GM12864 (cell line): ENCODE measurements at regions not wholly inside any gene's neighbourhood (a gene's known extent, or its start where the extent isn't known, plus 50 kb on each side); places are given as distances from the start of the nearest gene placed in this dataset.
"Not testable (repeated sequence)": the region's sequence is repeated elsewhere in the genome, so short reads cannot be mapped to it uniquely, and the experiment has no call there.

ENCODE experiments used
- DNase-seq: peaks from one replicate; pipeline ENCODE4 v3.0.0-alpha.2; 2011; ENCODE audit warnings: low read depth
- H3K4me3 ChIP-seq: 2 replicates; pipeline ENCODE4 v1.5.1; 2011; ENCODE audit warnings: mild to moderate bottlenecking, low read depth, low read length, control low read depth
- TF ChIP-seq, protein P1 (sequence below): IDR thresholded peaks from 2 replicates; pipeline ENCODE4 v1.5.1; 2011; ENCODE audit warnings: low read depth, mild to moderate bottlenecking, moderate library complexity, low read length, control low read depth, inconsistent platforms; ENCODE audit errors: missing control alignments

- DNase-seq = no peak
- TF ChIP-seq, protein P1, sequence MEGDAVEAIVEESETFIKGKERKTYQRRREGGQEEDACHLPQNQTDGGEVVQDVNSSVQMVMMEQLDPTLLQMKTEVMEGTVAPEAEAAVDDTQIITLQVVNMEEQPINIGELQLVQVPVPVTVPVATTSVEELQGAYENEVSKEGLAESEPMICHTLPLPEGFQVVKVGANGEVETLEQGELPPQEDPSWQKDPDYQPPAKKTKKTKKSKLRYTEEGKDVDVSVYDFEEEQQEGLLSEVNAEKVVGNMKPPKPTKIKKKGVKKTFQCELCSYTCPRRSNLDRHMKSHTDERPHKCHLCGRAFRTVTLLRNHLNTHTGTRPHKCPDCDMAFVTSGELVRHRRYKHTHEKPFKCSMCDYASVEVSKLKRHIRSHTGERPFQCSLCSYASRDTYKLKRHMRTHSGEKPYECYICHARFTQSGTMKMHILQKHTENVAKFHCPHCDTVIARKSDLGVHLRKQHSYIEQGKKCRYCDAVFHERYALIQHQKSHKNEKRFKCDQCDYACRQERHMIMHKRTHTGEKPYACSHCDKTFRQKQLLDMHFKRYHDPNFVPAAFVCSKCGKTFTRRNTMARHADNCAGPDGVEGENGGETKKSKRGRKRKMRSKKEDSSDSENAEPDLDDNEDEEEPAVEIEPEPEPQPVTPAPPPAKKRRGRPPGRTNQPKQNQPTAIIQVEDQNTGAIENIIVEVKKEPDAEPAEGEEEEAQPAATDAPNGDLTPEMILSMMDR = no peak
- H3K4me3 ChIP-seq = no peak overlapping the region
Observed at GRCh38 chr13:63774133-63774532, 2358.5 kb upstream of the PCDH20 start.

- TF ChIP-seq, protein P1 = no peak
- DNase-seq = no peak
- no peak overlapping the region for H3K4me3 ChIP-seq
Observed at GRCh38 chr13:63773476-63773875, 2357.8 kb upstream of the PCDH20 start.

DNA sequence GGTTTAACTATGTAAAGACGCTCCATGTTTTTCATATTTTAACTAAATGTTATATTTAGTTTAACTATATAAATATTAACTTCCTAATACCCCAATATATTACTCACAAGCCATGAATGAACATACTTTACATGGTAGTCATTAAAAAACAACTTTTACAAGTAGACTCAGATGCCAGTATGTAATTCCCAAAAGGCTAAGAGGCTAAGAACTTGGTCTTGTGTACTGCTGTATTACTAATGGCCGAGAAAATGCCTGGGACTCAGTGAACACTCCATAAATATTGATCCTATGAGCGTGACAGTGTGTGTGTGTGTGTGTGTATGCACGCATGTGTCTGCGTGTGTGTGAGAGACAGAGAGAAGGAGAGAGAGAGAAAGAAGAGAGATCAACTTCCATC lies 2342.0 kb upstream of the PCDH20 start:
- DNase-seq, H3K4me3 ChIP-seq: not testable (repeated sequence)

DNA sequence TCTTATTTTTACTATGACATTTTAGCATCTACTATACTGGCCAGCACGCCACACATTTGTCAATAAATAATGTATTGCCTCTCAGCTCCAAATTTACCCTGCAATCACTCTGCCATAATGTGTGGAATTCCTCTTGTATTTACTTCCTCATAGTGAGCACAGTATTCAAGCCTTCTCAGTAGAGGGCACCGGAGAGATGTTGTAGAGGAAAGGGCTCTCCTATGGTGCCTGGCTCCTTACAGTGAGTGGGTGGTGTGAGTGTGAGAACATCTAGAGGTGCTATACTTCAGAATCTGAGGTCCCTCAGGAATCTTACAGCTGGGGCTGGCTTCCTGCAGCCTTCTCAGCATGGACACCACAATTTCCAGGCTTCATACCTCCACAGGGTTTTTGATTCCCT lies 2334.2 kb upstream of the PCDH20 start:
- not testable (repeated sequence) for H3K4me3 ChIP-seq, DNase-seq

DNA sequence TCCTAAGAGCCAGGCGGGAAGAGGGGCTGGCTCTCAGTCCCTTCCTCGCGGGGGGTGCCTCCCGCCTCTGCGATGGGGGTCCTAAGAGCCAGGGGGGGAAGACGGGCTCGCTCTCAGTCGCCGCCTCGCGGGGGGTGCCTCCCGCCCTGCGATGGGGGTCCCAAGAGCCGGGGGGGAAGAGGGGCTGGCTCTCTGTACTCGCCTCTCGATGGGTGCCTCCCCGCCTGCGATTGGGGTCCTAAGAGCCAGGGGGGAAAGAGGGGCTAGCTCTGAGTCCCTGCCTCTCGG lies 2326.1 kb upstream of the PCDH20 start:
- not testable (repeated sequence) for DNase-seq, H3K4me3 ChIP-seq

- no peak for DNase-seq
- TF ChIP-seq, protein P1 = no peak
- H3K4me3 ChIP-seq = no peak overlapping the region
Observed at GRCh38 chr13:63741029-63741813, 2325.6 kb upstream of the PCDH20 start.

DNA sequence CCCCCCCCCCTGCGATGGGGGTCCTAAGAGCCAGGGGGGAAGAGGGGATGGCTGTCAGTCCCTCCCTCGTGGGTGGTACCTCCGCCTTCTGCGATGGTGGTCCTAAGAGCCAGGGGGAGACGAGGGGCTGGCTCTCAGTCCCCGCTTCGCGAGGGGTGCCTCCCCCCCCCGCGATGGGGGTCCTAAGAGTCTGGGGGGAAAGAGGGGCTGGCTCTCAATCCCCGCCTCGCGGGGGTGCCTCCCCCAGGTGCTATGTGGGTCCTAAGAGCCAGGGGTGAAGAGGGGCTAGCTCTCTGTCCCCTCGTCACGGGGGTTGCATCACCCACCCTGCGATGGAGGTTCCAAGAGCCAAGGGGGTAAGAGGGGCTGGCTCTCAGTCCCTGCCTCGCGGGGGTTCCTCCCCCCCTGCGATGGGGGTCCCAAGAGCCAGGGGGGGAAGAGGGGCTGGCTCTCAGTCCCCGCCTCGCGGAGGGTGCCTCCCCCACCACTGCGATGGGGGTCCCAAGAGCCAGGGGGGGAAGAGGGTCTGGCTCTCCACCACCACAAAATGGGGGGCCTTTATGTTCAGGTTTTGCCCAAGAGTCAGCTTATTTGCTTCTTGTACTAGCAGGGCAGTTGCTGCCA lies 2323.6 kb upstream of the PCDH20 start:
- not testable (repeated sequence) for H3K4me3 ChIP-seq, DNase-seq

GRCh38 chr13:63737418-63737817 lies 2321.8 kb upstream of the PCDH20 start:
- DNase-seq = no peak
- no peak overlapping the region for H3K4me3 ChIP-seq
- TF ChIP-seq, protein P1 = no peak

DNA sequence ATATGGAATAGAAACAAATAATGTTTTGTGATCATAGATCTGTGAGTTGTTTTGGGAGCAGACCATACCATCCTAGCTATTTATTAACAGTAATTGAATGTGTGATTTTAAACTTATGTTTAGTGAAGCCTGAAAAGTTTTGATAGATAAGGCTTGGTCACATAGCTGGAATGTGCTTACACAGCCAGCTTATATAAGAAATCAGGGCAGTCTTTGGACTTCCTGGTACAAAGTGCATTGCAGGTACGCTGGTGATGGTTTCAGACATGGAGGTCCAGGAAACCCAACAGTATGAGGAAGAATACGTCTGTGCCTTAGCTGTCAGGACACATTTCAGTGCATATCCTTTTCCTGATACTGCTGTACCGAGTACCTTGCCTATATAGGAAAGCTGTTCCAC lies 2316.2 kb upstream of the PCDH20 start:
- DNase-seq = no peak
- no peak overlapping the region for H3K4me3 ChIP-seq
- TF ChIP-seq, protein P1 = no peak

GRCh38 chr13:63712159-63712558 lies 2296.5 kb upstream of the PCDH20 start:
- DNase-seq, H3K4me3 ChIP-seq: not testable (repeated sequence)
